Inferior parietal cortex (tissue), 1 donor: ENCODE measurements at regions not wholly inside any gene's neighbourhood (a gene's known extent, or its start where the extent isn't known, plus 50 kb on each side); places are given as distances from the start of the nearest gene placed in this dataset.

Source experiments
- DNase-seq: peaks from one replicate; pipeline ENCODE4 v3.0.0-alpha.2; 2016; ENCODE audit errors: extremely low spot score

DNA sequence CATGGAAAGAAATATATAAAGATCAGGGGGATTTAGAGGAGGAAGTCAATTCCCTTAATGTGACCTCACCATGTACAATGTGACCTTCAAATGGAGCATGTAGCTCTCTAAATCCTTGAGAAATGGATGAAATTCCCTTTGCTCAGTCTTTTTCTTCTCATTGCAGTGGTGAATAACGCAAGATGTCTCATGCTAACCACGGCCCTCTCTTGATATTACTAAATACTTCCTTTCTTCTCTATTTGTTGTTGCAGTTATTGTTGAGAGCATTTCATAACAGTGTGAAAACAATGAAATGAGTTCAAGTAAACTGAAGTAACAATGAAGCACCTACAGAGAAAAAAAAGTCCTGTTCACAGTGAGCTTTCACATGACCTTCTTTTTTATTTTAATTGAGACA lies 55.6 kb downstream of the ZNF281 start:
- DNase-seq = no peak

DNA sequence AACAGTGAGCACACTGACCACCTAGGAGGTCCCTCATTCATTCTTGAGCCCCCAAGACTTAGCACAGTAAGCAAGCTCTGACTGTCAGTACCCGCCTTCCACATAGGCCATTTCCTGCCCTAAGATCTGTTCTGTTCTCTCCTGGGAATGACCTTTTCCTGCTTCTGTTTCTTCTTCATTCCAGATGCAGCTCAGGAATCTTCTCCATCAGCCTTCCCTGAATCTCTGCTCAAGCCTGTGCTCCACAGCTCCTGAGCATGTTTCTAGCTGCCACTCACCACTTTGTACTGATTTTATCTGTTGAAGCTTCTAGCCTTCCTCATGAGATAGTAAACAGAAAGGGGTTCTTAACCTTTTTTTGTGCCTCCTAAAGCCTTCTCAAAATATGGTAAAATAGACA lies 56.6 kb downstream of the ZNF281 start:
- no peak for DNase-seq

DNA sequence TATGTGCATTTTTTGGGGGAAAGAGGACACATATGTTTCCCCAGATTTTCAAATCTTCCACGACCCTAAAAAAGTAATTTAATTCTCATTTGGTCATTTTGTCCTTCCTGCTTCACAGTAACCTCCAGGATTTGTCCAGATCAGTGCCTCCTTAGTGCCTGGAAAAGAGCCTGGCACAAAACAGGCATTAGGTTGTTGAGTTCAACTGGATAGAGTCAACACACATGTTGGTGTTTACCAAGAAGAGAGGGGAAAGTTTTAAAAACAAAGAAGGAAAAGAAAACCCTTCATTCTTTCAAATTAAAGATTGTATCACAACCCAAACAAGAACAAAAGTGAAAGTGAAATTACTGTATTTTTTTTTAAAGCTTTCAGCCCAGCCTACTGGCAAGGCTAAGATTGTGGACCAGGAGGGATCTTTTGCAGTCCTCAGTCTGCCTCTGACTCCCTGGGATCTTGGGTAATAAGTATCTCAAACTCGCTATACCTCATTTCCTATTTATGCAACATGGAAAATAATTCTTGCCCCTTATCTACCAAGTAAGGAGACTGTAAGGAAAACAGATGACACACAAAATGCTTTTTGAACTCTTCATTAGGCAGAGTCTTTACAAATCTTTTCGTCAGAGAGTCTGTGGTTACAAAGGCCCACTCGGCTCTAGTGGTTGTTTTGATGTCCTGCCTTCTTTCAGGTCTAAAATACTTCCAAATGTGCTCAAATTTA lies 57.8 kb downstream of the ZNF281 start:
- DNase-seq = no peak

DNA sequence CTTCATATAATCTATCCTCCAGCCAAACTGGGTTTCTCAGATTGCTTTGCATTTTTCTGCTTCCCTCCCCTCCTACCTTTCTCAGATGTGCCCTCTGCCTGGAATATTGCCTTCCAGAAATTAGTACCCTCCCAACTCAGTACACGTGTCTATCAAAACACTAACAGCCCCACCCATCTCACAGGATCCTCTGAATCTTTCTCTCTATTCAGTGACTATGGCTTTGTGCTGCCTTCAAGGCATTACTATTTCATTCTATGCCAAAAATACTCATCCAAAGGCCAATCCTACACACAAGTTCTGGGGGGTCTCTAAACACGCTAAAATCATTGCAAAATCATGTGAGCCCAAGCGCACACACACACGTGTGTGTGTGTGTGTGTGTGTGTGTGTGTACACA lies 58.4 kb downstream of the ZNF281 start:
- no peak for DNase-seq

DNA sequence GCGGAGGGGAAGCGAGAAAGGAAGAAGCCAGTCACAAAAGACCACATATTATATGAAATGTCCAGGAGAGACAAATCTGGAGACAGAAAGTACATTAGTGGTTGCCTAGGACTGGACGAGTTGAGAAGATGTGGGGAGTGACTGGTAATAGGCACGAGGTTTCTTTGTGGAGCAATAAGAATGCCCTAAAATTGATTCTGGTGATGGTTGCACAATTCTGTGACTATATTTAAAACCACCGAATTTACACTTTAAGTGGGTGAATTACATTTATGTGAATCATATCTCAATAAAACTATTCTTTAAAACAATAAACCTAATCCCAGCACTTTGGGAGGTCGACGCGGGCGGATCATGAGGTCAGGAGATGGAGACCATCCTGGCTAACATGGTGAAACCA lies 63.1 kb downstream of the ZNF281 start:
- no peak for DNase-seq

DNA sequence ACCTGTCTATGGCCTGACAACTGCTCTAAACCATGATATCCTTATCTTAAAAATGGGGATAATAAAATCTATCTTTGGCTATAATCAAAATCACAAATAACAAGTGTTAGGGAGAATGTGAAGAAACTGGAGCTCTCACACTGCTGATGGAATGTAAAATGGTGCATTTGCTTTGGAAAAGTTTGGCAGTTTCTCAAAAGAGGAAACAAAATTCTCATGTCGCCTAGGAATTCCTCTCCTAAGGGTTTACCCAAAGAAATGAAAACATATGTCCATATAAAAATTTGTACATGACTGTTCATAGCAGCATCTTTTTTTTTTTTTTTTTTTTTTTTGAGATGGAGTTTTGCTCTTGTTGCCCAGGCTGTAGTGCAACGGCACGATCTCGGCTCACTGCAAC lies 64.3 kb downstream of the ZNF281 start:
- no peak for DNase-seq

DNA sequence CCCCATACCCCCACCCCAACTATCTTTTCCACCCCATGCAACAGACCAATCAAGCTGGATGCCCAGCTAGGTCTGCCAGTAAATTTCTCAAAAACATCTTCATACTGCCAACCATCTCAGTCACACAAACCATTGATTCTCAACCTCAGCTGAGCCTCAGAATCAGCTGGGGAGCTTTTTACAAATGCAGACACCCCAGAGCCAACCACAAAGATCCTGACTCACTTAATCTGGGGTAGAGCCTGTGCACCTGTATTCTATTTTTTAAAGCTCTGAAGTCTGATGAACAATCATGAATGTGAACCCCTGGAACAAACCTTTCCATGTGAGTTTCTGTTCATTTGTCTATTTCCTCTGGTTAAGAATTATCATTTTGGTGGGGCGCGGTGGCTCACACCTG lies 66.0 kb downstream of the ZNF281 start:
- no peak for DNase-seq

DNA sequence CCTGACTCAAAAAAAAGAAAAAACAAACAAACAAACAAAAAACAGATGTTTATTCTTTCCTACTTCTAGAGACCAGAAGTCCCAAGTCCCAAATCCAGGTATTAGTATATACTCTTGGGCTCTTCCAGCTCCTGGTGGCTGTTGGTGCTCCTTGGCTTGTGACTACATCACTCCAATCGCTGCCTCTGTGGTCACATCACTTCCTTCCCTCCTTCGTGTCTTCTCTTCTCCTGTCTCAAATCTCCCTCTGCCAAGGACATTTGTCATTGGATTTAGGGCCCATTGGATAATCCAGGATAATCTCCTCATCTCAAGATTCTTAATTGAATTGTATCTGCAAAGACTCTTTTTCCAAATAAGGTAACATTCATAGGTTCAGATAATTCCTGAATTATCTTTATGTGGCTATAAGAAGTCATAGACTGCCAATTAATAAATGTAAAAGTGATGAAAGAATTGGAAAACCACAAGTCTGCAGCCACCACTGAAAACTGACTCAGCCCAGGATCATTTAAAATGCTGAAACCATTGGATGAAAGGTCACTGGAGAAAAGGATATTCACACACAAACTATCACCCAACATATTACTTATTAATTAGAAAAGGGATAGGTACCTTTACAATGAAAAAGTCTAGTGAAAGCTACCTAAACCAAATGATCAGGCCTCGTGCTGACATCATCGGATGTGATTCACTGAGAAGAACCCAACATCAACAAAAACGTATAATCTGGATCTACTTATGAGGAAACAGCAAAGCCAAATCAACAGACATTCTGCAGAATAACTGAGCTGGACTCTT lies 67.1 kb downstream of the ZNF281 start:
- no peak for DNase-seq

DNA sequence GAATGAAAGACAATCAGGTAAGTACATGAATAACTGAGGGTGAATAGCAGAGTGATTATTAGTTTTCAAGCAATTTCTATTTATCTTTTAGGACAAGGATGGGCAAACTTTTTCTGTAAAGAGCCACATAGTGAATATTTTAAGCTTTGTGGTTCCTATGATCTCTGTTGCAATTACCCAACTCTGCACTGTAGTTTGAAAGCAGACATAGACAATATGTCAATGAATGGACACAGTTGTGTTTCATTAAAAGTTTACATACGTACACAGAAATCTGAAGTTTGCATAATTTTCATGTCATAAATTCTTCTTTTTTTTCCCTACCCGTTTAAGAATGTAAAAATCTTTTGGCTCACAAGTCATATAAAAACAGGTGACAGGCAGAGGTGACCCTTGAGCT lies 71.4 kb downstream of the ZNF281 start:
- no peak for DNase-seq

DNA sequence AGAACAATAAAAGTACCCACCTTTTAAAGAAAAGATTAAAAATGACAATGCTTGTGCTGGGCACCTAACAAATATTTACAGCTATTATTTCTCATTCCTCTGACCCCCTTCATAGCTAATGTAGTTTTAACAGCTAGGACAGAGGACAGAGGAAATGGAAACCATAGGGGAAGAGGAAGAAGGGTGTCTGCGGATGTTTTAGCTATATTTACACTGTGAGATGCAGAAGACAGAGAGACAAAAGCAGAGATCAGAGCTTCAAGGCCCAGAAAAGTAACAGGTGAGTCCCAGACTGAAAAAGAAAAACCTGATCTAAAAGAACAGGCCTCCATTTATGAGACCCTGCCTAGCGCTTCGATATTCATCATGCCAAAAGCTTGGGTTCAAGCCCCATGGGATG lies 72.0 kb downstream of the ZNF281 start:
- no peak for DNase-seq

DNA sequence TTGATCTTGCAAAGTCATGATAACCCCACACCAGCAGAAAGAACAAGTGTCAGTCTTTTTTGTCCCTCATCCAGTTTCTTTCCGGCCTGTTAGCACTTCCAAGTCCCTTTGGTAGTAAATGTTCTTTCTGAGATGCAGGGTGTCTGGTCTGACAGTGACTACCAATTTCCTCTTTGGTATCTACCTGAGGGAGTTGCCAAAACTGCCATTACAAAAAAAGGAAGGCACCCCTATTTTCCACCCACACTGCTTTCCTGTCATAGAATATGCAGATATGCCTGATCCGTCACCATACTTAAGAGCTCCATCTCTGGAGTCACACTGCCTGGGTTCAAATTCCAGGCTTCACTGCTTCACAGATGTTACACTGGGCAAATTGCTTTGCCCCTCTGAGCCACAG lies 72.4 kb downstream of the ZNF281 start:
- no peak for DNase-seq

DNA sequence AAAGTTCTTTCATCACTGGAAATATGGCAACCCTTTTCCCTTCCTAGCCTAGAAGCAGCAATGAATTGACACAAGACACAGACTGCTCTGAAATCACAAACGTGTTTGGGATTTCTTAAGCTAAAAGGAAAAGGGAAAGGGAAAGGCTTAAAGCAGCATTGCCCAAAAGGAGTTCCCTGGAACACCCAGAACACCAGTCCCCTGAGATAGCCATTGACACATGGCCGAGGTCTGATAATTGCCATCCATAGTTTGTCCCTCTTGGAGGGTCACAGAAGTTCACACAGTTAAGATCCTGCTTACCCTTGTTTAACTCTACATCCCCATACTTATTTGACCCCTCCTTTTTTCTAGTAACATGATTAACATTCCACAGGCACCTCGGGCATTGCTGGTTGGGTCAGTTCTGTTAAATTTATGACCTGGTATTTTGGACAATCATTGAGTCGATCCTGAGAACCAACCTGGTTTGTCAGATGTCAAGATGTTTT lies 72.9 kb downstream of the ZNF281 start:
- DNase-seq = no peak

DNA sequence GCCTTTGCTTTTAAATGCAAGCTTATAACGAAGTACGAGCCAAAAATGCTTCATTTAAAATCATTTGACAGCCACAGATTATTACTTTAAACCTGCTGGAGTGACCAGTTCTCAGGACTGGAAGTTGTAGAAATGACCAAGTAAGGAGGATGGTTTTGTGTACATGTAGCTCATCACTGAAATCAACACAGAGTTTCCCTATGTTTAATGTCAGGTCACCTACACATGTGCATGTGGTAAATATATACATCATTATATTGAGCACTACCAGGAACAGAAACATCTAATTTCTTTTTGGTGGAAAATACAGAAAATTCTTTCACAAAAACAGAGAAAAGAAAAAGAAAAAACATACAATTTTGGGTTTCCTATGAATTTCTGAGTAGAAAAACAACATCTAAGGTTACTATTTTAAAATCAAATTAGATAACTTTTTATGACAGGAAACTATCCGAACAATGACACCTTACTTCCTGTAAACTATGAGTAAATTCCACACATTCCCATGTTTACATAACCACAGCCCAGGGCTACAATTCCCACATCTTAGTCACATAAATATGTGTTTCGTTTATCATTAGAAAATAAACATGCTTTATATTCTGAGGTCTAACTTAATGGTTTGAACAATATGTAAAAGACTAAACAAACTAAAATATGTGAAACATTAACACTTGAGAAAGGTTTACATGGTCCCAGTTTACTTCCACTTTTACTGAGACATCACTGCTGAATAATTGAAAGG lies 73.6 kb downstream of the ZNF281 start:
- no peak for DNase-seq

DNA sequence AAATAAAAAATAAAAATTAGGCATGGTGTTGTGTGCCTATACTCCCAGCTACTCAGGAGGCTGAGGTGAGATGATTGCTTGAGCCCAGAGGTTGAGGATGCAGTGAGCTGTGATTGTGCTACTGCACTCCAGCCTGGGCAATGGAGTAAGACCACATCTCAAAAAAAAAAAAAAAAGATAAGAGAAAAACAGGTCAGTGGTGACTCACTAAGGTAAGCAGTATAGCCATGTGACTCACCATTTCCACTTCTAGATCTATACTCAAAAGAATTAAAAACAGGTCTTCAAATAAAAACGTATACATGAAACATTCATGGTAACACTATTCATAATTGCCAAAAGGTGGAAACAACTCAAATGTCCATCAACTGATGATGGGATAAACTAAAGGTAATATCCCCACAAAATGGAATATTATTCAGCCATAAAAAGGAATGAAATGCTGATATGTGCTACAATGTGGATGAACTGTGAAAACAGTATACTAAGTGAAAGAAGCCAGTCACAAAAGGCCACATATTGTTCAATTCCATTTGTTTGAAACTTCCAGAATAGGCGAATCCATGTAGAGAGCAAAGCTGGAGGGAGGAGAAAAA lies 75.1 kb downstream of the ZNF281 start:
- no peak for DNase-seq

DNA sequence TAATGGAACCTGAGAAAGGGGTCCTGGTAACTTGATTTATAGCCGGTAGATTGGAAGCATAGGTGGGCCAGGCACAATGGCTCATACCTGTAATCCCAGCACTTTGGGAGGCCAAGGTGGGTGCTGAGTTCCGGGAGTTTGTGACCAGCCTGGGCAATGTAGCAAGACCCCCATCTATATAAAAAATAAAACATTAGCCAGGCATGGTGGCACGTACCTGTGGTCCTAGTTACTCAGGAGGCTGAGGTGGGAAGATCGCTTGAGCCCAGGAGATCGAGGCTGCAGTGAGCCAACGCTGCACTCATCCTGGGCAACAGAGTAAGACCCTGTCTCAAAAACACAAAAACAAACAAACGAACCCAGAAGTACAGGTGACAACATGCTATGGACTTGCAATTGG lies 76.5 kb downstream of the ZNF281 start:
- DNase-seq = no peak

DNA sequence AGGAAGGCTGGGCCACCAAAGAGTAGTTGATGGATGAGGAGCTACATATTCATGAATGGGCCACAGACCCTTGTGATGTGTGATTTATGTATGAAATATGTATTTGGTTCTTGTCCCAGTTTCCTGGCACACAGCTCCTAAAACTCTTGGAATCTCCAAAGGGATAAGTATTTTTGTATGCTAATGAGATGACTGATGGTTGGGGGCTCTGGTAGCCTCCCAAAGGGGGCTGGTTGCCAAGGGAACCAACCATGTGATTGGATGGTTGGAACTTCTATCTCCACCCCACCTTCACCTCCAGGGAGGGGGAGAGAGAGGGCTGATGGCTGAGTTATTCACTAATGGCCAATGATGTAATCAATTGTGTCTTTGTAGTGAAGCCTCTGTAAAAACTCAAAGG lies 77.1 kb downstream of the ZNF281 start:
- DNase-seq = no peak

DNA sequence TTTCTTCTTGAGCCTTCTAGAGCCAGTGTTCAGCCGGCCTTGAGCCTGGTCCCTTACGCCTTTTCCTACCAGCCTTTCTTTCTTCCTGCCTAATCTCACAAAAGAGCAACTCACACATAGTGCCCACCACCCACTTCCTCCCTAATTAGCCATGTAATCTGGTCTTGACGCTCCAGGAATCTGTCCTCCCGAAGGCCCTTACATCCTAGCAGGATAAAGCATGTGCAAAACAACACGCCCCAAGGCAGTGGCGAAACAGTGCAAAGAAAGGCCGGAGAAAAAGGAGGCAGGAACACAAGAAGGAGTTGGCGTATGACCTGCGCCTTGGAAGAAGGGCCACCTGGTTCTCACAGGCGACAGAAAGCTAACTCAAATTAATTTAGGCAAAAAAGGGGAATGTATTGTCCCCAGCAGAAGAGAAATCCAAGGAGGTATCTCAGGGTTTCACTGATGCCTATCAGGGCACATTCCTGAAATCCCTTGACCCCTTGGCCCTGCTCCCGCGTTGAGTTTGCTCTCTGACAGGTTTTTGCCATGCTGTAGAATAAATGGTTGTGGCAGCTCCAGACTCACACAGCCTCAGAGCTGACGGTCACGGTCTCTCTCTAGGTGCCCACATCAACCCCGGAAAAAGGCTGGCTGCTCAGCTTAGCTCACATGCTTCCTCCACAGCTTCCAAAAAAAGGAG lies 79.0 kb downstream of the ZNF281 start:
- no peak for DNase-seq

DNA sequence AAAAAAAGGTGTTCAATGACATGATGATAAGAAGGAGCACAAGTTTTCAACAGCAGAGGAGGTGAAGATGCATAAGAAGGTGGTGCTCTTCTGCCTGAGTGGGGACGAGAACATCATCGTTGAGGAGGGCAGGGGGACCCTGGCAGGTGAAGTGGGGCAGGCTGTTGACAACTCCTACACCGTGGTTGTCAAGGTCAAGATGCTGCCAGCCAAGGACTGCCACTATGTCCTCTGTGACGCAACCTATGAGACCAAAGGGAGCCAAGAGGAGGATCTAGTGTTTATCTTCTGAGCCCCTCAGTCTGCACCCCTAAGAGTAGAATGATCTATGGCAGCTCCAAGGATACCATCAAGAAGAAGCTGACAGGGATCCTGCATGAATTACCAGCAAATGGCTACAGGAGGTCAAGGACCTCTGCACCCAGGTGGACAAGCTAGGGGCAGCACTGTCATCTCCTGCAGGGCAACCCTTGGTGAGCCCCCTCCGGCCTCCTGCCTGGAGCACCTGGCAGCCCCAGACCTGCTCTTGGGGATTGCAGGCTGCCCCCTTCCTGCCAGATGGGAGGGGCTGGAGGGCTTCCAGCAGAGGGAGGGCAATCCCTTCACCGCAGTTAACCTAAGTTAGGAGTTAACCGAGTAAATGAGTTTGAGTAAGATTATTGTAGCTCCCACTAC lies 80.5 kb downstream of the ZNF281 start:
- no peak for DNase-seq

DNA sequence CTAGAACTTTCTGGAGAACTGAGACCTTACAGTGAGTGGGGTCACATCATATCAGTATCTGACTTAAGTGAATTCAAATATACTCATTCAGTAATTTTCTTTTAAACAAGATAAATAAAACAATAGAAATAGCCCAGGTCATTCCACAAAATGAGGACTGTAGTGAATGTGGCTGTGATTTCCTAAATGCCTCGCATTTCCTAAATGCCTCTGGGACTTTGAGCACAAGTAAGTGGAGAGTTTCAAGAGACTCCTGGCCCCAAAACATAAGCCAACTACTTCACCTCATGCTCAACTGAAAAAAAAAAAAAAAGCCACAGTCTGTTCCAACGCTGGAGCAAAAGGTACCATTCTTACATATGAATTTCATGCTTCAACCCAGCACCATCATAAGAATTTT lies 81.5 kb downstream of the ZNF281 start:
- no peak for DNase-seq

DNA sequence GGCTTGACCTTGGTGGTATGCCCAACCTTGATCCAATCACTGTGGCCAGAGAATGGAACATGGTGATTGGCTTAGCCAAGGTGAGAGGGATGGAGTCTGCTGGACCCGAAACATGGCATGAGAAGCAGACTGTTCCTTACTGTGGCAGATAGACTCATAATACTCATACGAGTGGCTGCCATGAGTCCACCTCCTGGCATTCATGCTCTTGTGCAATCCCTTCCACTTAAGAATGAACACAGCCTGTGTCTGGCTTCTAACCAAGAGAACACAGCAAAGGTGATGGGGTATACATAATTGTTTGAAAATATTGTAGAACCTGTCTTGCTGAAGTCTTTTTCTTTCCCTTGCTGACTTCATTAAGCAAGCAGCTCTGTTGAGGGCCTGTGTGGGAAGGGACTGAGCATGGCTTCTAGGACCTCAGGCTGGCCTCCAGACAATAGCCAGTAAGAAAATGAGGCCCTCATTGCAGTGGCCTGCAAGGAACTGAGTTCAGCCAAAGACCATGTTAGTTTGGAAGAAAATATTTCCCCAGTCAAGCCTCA lies 85.9 kb downstream of the ZNF281 start:
- no peak for DNase-seq

DNA sequence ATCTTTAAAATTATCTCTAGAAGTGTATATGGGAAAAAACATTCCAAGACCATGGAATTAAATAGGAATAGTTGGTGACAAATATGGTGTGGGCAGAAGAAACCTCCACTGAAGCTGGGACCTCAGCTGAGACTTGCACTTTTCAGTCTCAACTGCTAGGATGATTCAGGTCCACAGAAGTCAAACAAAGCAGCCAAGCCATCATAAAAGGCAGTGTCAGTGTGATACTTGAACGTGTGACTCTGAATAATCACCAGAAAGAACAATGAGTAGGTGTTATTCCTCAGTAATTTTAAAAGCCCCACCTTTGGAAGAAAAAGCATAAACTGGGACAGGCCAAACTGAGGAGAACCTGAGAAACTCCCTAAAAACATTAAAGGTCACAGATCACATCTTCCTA lies 90.7 kb downstream of the ZNF281 start:
- DNase-seq = no peak
